Tibial nerve (tissue), 4 donors: ENCODE measurements at regions not wholly inside any gene's neighbourhood (a gene's known extent, or its start where the extent isn't known, plus 50 kb on each side); places are given as distances from the start of the nearest gene placed in this dataset.
A peak's percentile ranks its signal among the peaks of the same experiment; 100 is the strongest.

Source experiments
- CTCF ChIP-seq, 5 experiments: fragments of 200-600 bp in 3 of 5; fragments of 450-650 bp in 2 of 5; sonication (generic) in 3 of 5; IDR thresholded peaks; one replicate each; pipeline ENCODE4 v1.5.1; 2016 to 2019; ENCODE audit warnings: antibody characterized with exemption in 5 of 5, mild to moderate bottlenecking in 3 of 5, moderate library complexity in 2 of 5
- EP300 ChIP-seq, 2 donors: sonication (generic); formaldehyde crosslinking; IDR thresholded peaks; one replicate each; pipeline ENCODE4 v1.6.1; 2017; ENCODE audit warnings: antibody characterized with exemption in 2 of 2, mild to moderate bottlenecking in 1 of 2
- POLR2A ChIP-seq, 2 donors: fragments of 450-650 bp; IDR thresholded peaks; one replicate each; pipeline ENCODE4 v1.6.1; 2017; ENCODE audit warnings: antibody characterized with exemption in 2 of 2, mild to moderate bottlenecking in 2 of 2, moderate library complexity in 2 of 2

- no peak for TF ChIP-seq POLR2A (IDR thresholded peaks at IDR 0.05)
- TF ChIP-seq CTCF (IDR thresholded peaks at IDR 0.05), result peak in 2 of 5 experiments; percentile 10 to 40
- no peak for TF ChIP-seq EP300 (IDR thresholded peaks at IDR 0.05)
Observed at GRCh38 chr1:112298558-112298957, 97.5 kb upstream of the CTTNBP2NL start.
